MV-4-11 (cell line): ENCODE measurements at regions not wholly inside any gene's neighbourhood (a gene's known extent, or its start where the extent isn't known, plus 50 kb on each side); places are given as distances from the start of the nearest gene placed in this dataset.
"Not testable (repeated sequence)": the region's sequence is repeated elsewhere in the genome, so short reads cannot be mapped to it uniquely, and the experiment has no call there.

Experiments
- DNase-seq: peaks from one replicate; lab custom pipeline; 2025; lab: John Stamatoyannopoulos, UW

DNA sequence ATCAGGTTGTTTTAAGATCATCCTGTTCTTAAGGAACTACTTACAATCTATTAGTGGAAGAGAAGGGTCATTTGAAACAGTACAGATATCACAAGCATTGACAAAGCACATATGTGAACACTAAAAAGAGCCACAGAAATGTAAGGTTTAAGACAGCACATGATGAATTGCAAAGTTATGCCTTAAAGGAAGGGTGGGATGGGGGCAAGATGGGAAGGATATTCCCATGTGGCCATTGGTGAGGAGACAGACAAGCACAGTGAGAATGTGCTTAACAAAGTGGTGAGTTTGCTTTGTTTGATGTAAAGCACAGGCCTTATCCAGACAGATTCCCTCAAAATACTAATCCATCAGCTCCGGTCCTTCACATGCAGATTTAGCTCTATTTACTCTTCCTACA is 151.6 kb upstream of the IVNS1ABP start:
- DNase-seq = no peak

GRCh38 chr1:185467122-185467521 is 150.1 kb upstream of the IVNS1ABP start:
- no peak for DNase-seq

DNA sequence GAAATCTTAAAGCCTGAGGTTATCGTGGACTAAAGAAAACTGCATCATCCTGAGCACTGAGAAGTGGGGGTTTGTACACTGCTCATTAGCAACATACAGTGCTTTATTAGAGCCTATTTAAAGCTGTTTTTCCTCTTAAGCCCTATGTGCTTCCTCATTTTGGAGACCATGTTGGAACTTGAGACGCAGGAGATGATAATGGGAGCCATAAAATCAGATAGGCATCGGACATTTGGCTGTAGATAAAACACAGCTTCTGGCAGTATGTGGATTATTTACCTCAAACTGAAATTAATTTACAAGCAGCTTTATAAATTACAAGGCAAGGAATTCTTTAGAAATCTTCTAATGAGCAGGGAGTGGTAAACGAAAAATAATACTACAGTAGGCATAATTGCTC is 147.7 kb upstream of the IVNS1ABP start:
- no peak for DNase-seq

- no peak for DNase-seq
Observed at GRCh38 chr1:185463433-185463832, 146.4 kb upstream of the IVNS1ABP start.

GRCh38 chr1:185463011-185463410 is 146.0 kb upstream of the IVNS1ABP start:
- no peak for DNase-seq

GRCh38 chr1:185460723-185461122 is 143.7 kb upstream of the IVNS1ABP start:
- not testable (repeated sequence) for DNase-seq

DNA sequence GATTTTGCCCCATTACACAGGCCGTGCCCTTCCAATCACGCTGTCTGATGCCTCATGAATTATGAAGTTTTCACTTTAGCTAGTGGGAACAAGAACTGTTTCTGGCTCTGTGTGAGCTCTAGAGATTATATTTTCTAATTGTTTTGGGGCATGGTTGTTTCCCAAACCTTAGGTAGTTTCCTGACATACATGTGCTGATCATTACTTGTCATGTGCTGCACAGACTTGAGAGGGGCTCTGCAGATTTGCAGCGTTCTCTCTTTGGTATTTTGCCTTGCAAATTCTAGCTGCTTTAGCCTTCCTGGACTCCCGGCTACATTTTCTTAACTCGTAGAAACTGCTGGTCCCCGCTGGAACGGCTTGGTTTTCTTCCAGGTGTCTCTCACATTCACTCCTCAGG is 142.1 kb upstream of the IVNS1ABP start:
- DNase-seq = no peak

DNA sequence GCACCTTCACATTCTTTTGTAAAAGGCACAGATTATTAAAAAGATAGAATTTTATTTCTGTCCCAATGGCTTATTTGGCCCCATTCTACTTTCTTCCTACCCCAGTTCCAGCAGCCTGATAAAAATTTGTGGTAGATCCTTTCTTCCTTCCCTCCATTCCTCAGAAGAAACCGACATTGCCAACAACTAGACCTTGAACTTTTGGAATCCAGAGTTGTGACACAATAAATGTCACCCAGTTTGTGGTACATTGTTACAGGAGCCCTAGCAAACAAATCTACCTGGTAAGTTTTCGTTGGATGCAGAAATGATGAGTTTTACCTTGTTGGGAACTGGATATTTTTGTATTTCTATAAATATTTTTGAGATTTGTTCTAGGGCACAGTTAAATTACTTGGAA is 141.6 kb upstream of the IVNS1ABP start:
- DNase-seq = no peak

DNA sequence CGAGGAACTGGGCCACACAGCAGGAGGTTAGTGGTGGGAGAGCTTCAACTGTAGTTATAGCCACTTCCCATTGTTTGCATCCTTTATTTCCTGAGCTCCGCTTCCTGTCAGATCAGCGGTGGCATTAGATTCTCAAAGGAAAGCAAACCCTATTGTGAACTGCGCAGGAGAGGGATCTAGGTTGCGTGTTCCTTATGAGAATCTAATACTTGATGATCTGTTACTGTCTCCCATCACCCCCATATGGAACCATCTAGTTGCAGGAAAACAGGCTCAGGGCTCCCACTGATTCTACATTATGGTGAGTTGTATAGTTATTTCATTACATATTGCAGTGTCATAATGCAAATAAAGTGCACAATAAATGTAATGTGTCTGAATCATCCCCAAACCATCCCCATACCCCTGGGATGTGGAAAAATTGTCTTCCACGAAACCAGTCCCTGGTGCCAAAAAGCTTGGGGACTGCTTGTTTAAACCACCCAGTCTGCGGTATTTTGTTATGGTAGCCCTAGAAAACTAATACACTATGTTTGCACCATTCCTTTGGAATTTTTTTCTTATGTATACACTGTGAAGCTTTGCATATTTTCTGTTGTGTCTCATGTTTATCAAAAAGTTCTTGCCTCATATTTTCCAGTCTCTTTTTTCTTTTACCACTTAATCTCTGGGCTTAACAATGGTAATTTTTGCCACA is 136.6 kb upstream of the IVNS1ABP start:
- DNase-seq = no peak

DNA sequence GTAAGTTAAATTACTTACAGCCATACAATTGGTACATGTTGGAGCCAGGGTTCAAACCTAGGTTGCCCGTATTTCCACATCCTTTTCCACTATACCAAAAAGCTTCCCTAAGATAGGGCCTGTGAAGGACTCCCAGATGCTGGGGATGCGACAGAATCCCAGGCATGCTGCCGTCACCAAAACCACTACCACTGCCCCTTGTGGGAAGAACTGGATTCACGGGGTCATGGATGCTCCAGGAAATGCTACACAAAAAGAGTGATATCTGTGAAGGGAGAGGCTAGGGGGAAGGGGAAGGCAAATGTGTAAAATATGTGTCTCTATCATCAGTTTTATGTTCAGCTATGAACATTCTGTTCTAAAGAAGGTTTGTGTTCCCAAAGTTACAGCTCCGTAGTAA is 133.9 kb upstream of the IVNS1ABP start:
- no peak for DNase-seq

DNA sequence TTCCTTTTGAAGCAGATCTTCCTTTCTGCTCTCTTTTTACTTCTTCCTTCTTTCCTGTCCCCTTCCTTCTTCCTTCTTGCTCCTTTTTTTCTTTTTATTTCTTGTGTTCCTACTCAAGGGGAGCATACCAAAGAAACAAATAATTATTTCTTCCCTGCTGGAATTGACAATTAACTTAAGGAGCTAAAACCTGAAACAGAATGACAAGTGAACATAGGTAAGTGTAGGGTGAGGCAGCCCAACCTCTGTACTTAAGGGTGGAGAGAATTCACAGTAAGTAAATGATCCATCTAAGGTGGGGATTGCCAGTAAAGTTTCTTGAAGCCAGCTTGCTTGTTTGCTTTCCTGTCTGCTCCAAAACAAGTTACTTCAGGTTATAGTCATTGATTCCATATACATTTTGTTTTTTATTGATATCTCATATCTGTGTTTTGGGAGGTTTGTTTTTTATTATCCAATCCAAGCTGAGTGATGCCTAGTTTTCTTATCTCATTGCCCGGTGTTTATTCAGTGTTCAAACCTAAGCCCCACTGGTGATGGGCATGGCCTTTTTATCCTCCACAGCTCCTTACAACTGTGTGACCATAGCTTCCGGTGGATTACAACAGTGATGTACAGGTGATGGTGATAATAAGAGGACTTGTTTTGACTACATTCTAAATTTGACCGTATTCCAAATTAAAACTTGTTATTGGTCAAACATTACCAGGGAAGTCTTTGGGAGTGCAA is 133.2 kb upstream of the IVNS1ABP start:
- no peak for DNase-seq

DNA sequence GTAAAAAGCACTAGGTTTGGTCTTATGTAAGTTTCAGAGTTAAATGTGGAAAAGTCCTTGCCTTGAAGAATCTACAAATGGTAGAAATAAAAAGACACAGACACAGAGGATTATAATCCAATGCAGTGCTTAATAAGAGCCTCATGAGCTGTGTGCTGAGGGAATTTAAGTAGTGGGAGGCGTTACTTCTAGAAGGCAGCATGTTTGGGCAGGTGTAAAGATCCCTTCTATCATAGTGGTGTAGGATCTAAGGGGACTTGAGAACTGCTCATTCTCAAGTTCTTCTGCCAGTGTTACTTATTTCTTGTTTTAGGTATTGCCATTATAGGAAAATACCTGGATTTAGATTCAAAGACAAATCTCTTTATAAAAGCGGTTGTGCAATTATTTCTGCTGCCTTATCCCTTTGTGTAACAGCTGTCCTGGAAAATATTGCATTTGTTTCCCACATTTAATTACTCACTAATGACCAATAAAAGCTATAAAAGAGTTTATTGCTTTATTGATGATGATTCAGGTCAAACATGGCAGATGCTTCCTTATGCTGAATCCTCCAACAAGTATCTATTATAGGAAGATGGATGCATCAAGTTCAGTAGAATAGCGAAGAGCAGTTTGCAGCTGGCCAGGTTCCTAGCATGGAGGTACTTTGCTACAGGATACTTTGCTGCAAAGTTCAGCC is 132.5 kb upstream of the IVNS1ABP start:
- DNase-seq = no peak

DNA sequence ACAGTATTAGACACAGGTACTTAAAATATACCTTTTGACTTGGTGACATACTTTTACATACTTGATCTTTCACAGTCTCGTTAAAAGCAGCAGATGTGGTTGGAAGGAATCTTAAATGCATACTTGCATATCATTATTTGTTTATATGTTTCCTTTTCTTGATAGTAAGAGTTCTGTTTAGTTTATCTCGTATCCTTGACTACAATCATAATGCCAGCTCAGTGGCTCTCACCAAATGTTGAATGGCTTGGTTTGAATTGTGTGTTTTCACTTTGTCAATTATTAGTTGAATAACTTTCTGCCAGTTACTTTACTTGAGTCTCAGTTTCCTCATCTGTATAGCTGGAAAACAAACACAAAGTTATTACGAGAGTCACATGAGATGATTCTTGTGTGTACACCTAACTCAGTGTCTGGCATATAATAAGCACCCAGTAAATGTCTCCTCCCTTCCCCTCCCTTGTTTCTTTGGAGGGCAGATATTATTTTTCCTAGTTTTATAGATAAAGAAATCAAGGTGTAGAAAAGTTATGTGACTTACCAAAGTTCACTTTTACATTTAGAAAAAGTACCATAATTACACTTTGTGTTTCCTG is 131.6 kb upstream of the IVNS1ABP start:
- no peak for DNase-seq

- no peak for DNase-seq
Observed at GRCh38 chr1:185446131-185446530, 129.1 kb upstream of the IVNS1ABP start.

- DNase-seq = no peak
Observed at GRCh38 chr1:185445594-185445993, 128.6 kb upstream of the IVNS1ABP start.

DNA sequence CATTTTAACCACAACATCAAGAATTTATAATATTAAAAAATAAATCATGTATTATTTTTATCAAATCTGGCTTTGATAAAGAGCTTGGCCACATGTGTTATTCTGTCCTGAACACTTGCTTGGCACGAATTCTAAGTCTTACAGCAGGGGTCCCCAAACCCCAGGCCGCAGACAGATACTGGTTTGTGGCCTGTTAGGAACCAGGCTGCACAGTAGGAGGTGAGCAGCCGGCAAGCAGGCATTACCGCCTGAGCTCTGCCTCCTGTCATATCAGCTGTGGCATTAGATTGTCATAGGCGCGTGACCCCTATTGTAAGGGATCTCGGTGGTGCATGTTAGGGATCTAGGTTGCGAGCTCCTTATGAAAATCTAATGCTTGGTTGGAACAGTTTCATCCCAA is 127.6 kb upstream of the IVNS1ABP start:
- DNase-seq = no peak

- no peak for DNase-seq
Observed at GRCh38 chr1:185442050-185442449, 125.0 kb upstream of the IVNS1ABP start.

GRCh38 chr1:185441605-185442004 is 124.6 kb upstream of the IVNS1ABP start:
- no peak for DNase-seq

GRCh38 chr1:185440877-185441276 is 123.8 kb upstream of the IVNS1ABP start:
- no peak for DNase-seq

DNA sequence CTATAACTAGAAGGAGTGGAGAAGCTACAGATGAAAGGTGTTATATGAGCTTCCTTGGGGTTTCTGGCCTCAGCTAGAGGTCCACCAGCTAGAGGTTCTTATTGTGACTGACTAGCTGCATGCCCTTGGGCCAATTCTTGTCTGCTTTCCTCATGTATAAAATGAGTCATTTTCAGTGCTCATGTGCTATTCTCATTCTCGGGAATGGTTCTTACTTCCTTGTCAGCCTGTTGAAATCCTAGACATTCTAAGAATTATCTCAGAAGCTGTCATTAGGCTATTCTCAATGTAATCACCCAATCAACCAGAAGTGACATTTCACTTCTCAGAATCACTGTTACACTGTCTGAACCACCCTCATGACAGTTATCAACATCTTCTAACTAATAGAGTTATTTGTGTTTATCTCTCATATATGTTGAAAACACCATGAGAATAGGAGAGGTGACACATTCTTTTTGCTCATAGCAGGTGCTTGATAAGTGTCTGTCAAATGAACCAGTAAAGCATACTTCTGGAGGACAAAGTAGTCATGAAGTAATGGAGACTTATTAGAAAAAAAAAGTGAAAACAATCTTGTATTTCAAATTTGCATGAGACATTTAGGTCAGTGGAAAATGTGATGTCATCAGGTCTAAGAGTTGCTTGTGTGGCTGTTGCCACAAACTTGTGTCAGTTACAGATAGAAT is 122.8 kb upstream of the IVNS1ABP start:
- peak; percentile 76 for DNase-seq

GRCh38 chr1:185438936-185439335 is 121.9 kb upstream of the IVNS1ABP start:
- no peak for DNase-seq

GRCh38 chr1:185435696-185436379 is 118.8 kb upstream of the IVNS1ABP start:
- DNase-seq = no peak
